Cardiac fibroblast (primary cell): ENCODE measurements at regions not wholly inside any gene's neighbourhood (a gene's known extent, or its start where the extent isn't known, plus 50 kb on each side); places are given as distances from the start of the nearest gene placed in this dataset.

ENCODE experiments used
- DNase-seq, 2 donors: peaks; one replicate each; pipeline versions ENCODE4 v3.0.0 to v3.0.0-alpha.2; 2010; ENCODE audit warnings: low read depth in 2 of 2
- H3K4me3 ChIP-seq, 2 donors: replicated peaks in 1 of 2; 1 replicate in 1 of 2; 2 replicates in 1 of 2; pipeline ENCODE4 v1.5.1; 2011; ENCODE audit warnings: low read depth in 2 of 2, low read length in 2 of 2, mild to moderate bottlenecking in 2 of 2, moderate library complexity in 1 of 2
- CTCF ChIP-seq: IDR thresholded peaks from one replicate; pipeline ENCODE4 v1.5.1; 2011; ENCODE audit warnings: low read depth, mild to moderate bottlenecking, low read length, inconsistent platforms

GRCh38 chr10:78359640-78360091 is 326.0 kb downstream of the RPS24 start:
- DNase-seq = no peak
- no peak for TF ChIP-seq CTCF
- H3K4me3 ChIP-seq = no peak overlapping the region

- no peak overlapping the region for H3K4me3 ChIP-seq
- TF ChIP-seq CTCF = no peak
- DNase-seq = no peak
Observed at GRCh38 chr10:78360284-78360683, 326.6 kb downstream of the RPS24 start.

- TF ChIP-seq CTCF = no peak
- no peak overlapping the region for H3K4me3 ChIP-seq
- no peak for DNase-seq
Observed at GRCh38 chr10:78361031-78361430, 327.4 kb downstream of the RPS24 start.

GRCh38 chr10:78362406-78363022 is 328.9 kb downstream of the RPS24 start:
- DNase-seq = peak in 1 of 2 donors; percentile 34
- TF ChIP-seq CTCF = no peak
- no peak overlapping the region for H3K4me3 ChIP-seq

- TF ChIP-seq CTCF = no peak
- DNase-seq = no peak
- no peak overlapping the region for H3K4me3 ChIP-seq
Observed at GRCh38 chr10:78363190-78363589, 329.5 kb downstream of the RPS24 start.

- no peak for TF ChIP-seq CTCF
- no peak overlapping the region for H3K4me3 ChIP-seq
- peak in 1 of 2 donors; percentile 26 for DNase-seq
Observed at GRCh38 chr10:78365694-78366093, 332.0 kb downstream of the RPS24 start.
